RWPE2 (cell line): ENCODE measurements at regions not wholly inside any gene's neighbourhood (a gene's known extent, or its start where the extent isn't known, plus 50 kb on each side); places are given as distances from the start of the nearest gene placed in this dataset.
"Not testable (repeated sequence)": the region's sequence is repeated elsewhere in the genome, so short reads cannot be mapped to it uniquely, and the experiment has no call there.

ENCODE experiments used
- ATAC-seq: fragments of 200-7000 bp; cut with Tn5 transposase; 3 replicates; pipeline ENCODE4 v1.9.1; 2021; ENCODE audit warnings: low read depth
- DNase-seq: peaks from one replicate; pipeline ENCODE4 v3.0.0-alpha.2; 2020; ENCODE audit warnings: low spot score
- H3K27ac ChIP-seq: fragments of 450-650 bp; 2 replicates; pipeline ENCODE4 v1.5.1; 2017; ENCODE audit warnings: mild to moderate bottlenecking; ENCODE audit not compliant: poor library complexity, severe bottlenecking
- H3K27me3 ChIP-seq: fragments of 250-450 bp; sonication (Bioruptor Pico); 2 replicates; pipeline ENCODE4 v1.5.1; 2021; ENCODE audit warnings: mild to moderate bottlenecking, moderate library complexity; ENCODE audit not compliant: insufficient read depth, poor library complexity, severe bottlenecking
- H3K36me3 ChIP-seq: fragments of 250-450 bp; sonication (Bioruptor Pico); 2 replicates; pipeline ENCODE4 v1.5.1; 2020; ENCODE audit warnings: low read depth, mild to moderate bottlenecking, moderate library complexity
- H3K4me1 ChIP-seq: fragments of 250-450 bp; sonication (Bioruptor Pico); 2 replicates; pipeline ENCODE4 v1.5.1; 2021; ENCODE audit warnings: mild to moderate bottlenecking, moderate library complexity; ENCODE audit not compliant: insufficient read depth, poor library complexity, severe bottlenecking
- H3K4me3 ChIP-seq: fragments of 250-450 bp; sonication (Bioruptor Pico); 2 replicates; pipeline ENCODE4 v1.5.1; 2021; ENCODE audit warnings: mild to moderate bottlenecking, moderate library complexity; ENCODE audit not compliant: severe bottlenecking
- H3K9me3 ChIP-seq: fragments of 250-450 bp; sonication (Bioruptor Pico); 2 replicates; pipeline ENCODE4 v1.5.1; 2021; ENCODE audit warnings: mild to moderate bottlenecking, moderate library complexity; ENCODE audit not compliant: severe bottlenecking
- CTCF ChIP-seq: fragments of 450-650 bp; IDR thresholded peaks from one replicate; pipeline ENCODE4 v1.5.1; 2017; ENCODE audit warnings: mild to moderate bottlenecking, moderate library complexity; ENCODE audit not compliant: poor library complexity, severe bottlenecking

GRCh38 chr17:28265856-28266546 lies 53.0 kb upstream of the TMEM97 start:
- not testable (repeated sequence) for H3K27ac ChIP-seq, H3K9me3 ChIP-seq, H3K27me3 ChIP-seq, DNase-seq, H3K4me3 ChIP-seq, H3K4me1 ChIP-seq, H3K36me3 ChIP-seq, ATAC-seq

GRCh38 chr17:28266547-28266920 lies 52.5 kb upstream of the TMEM97 start:
- ATAC-seq, H3K4me1 ChIP-seq, H3K27me3 ChIP-seq, DNase-seq, H3K27ac ChIP-seq, H3K36me3 ChIP-seq, H3K9me3 ChIP-seq, H3K4me3 ChIP-seq: not testable (repeated sequence)

GRCh38 chr17:28266926-28267719 lies 51.9 kb upstream of the TMEM97 start:
- not testable (repeated sequence) for H3K9me3 ChIP-seq, H3K4me1 ChIP-seq, H3K27me3 ChIP-seq, DNase-seq, ATAC-seq, H3K4me3 ChIP-seq, H3K36me3 ChIP-seq, H3K27ac ChIP-seq

DNA sequence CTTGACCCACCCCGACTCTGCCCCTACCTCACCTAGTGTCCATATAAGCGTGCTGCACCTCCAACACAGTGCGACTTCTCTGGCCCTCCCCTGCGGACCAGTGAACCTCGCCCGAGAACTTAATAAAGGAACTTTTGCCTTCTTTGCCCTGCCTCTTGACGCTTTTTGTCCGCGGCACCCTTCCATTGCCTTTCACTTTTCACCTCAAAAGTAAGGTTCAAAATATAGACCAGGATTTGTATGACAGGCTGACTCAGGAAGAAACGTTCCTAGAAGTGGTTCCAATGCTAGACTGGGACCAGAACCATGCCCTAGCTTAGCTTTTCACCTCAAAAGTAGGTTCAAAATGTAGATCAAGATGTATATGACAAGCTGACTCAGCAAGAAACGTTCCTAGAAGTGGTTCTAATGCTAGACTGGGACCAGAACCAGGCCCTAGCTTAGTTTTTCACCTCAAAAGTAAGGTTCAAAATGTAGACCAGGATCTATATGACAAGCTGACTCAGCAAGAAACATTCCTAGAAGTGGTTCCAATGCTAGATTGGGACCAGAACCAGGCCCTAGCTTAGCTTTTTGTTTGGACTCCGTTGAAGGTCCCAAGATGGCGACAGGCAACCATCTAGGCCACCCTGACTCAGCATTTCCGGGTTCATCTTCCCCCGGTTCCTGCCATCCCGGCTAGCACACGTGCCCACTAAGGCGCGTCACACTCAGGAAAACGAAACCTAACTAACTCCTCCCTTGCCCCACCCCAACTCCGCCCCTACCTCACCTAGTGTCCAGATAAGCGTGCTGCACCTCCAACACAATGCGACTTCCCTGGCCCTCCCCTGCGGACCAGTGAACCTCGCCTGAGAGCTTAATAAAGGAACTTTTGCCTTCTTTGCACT lies 51.0 kb upstream of the TMEM97 start:
- no peak for ATAC-seq

GRCh38 chr17:28268610-28269313 lies 50.2 kb upstream of the TMEM97 start:
- Histone ChIP-seq H3K36me3 (no peaks in the 10 kb centered on the region), H3K4me1 (no peaks in the 10 kb centered on the region), H3K27me3 (no peaks in the 10 kb centered on the region), H3K27ac (no peak overlapping the region), H3K9me3 (peaks cover 2% of the 10 kb centered on the region), H3K4me3 (no peak overlapping the region)
- DNase-seq (no peak), ATAC-seq (no peak)
- no peak for TF ChIP-seq CTCF

More for the DNA sequence above, 51.0 kb upstream of the TMEM97 start:
- Histone ChIP-seq H3K36me3 (no peaks in the 10 kb centered on the region), H3K27me3 (no peaks in the 10 kb centered on the region), H3K4me3 (no peak overlapping the region), H3K4me1 (no peaks in the 10 kb centered on the region), H3K9me3 (peaks cover 2% of the 10 kb centered on the region), H3K27ac (no peak overlapping the region)
- no peak for TF ChIP-seq CTCF
- no peak for DNase-seq
